GM23248 (cell line): ENCODE measurements at regions not wholly inside any gene's neighbourhood (a gene's known extent, or its start where the extent isn't known, plus 50 kb on each side); places are given as distances from the start of the nearest gene placed in this dataset.

Experiments used
- DNase-seq: peaks from one replicate; pipeline ENCODE4 v3.0.0-alpha.2; 2015
- H2AFZ ChIP-seq: fragments of 200-600 bp; sonication (generic); 2 replicates; pipeline ENCODE4 v1.6.1; 2016; ENCODE audit warnings: antibody characterized with exemption
- H3F3A ChIP-seq: fragments of 200-600 bp; sonication (generic); 2 replicates; pipeline ENCODE4 v1.6.1; 2016; ENCODE audit warnings: mild to moderate bottlenecking, antibody characterized with exemption, mixed run types; ENCODE audit not compliant: insufficient read depth
- H3K27ac ChIP-seq: fragments of 200-600 bp; sonication (generic); 2 replicates; pipeline ENCODE4 v1.5.1; 2016; ENCODE audit warnings: mild to moderate bottlenecking
- H3K27me3 ChIP-seq: fragments of 200-600 bp; sonication (generic); replicated peaks from 2 replicates; pipeline ENCODE4 v1.6.1; 2016; ENCODE audit warnings: mild to moderate bottlenecking; ENCODE audit not compliant: insufficient read depth
- H3K36me3 ChIP-seq: fragments of 200-600 bp; sonication (generic); 2 replicates; pipeline ENCODE4 v1.6.1; 2016; ENCODE audit warnings: low read depth, mild to moderate bottlenecking
- H3K4me1 ChIP-seq: fragments of 200-600 bp; sonication (generic); 2 replicates; pipeline ENCODE4 v1.6.1; 2016; ENCODE audit warnings: mild to moderate bottlenecking; ENCODE audit not compliant: insufficient read depth
- H3K4me2 ChIP-seq: fragments of 200-600 bp; sonication (generic); one replicate; pipeline ENCODE4 v1.6.1; 2016; ENCODE audit warnings: mild to moderate bottlenecking; ENCODE audit not compliant: unreplicated experiment
- H3K4me3 ChIP-seq: fragments of 200-600 bp; sonication (generic); 2 replicates; pipeline ENCODE4 v1.5.1; 2016; ENCODE audit warnings: mild to moderate bottlenecking
- H3K79me2 ChIP-seq: fragments of 200-600 bp; sonication (generic); 2 replicates; pipeline ENCODE4 v1.6.1; 2016; ENCODE audit warnings: mild to moderate bottlenecking; ENCODE audit not compliant: insufficient read depth
- H3K9ac ChIP-seq: fragments of 200-600 bp; sonication (generic); 2 replicates; pipeline ENCODE4 v1.6.1; 2016; ENCODE audit warnings: mild to moderate bottlenecking
- H3K9me2 ChIP-seq: fragments of 200-600 bp; sonication (generic); 2 replicates; pipeline ENCODE4 v1.6.1; 2016; ENCODE audit warnings: mixed run types, mild to moderate bottlenecking, moderate library complexity; ENCODE audit not compliant: insufficient read depth
- H3K9me3 ChIP-seq: fragments of 200-600 bp; sonication (generic); one replicate; pipeline ENCODE4 v1.6.1; 2017; ENCODE audit warnings: low read depth
- H4K20me1 ChIP-seq: fragments of 200-600 bp; sonication (generic); 2 replicates; pipeline ENCODE4 v1.6.0; 2016; ENCODE audit not compliant: insufficient read depth
- EZH2 ChIP-seq: fragments of 200-600 bp; sonication (generic); IDR thresholded peaks from 2 replicates; pipeline ENCODE4 v1.6.1; 2018; ENCODE audit warnings: antibody characterized with exemption, mild to moderate bottlenecking; ENCODE audit not compliant: insufficient read depth, poor library complexity, severe bottlenecking
- EZH2phosphoT487 ChIP-seq: fragments of 200-600 bp; sonication (generic); IDR thresholded peaks from 2 replicates; pipeline ENCODE4 v1.6.1; 2018; ENCODE audit warnings: antibody characterized with exemption, moderate library complexity, mild to moderate bottlenecking, low read depth; ENCODE audit not compliant: insufficient read depth
- WGBS, 2 experiments: methylation state at CpG; one replicate each; pipeline ENCODE4 v1.1.6; 2015 to 2017; ENCODE audit warnings: low lambda C conversion rate in 2 of 2, low coverage in 1 of 2; ENCODE audit errors: missing lambda C conversion rate in 2 of 2; 5-methylcytosine and 5-hydroxymethylcytosine counted together
- in situ Hi-C: fragments of 300-500 bp; cut with MboI; formaldehyde crosslinking; loops from 2 replicates; pipeline ENCODE4 v1.15.0; 2020

GRCh38 chr12:5185435-5186069 lies 141.9 kb downstream of the KCNA5 start:
- Histone ChIP-seq H3K4me1 (no peaks in the 10 kb centered on the region), H3K4me2 (peak overlapping the region; percentile 56), H2AFZ (peak overlapping the region; percentile 67), H3K4me3 (peak overlapping the region; percentile 50), H3K36me3 (no peaks in the 10 kb centered on the region), H3F3A (no peaks in the 10 kb centered on the region), H3K27me3 (no peaks in the 10 kb centered on the region), H3K9me3 (no peaks in the 10 kb centered on the region), H3K79me2 (no peaks in the 10 kb centered on the region), H4K20me1 (no peaks in the 10 kb centered on the region), H3K27ac (no peak overlapping the region), H3K9me2 (no peaks in the 10 kb centered on the region), H3K9ac (no peak overlapping the region; the same call in 1 of the 2 replicates)
- WGBS, 2 experiments = 12 to 20% methylated on average over 8 of the region's 8 CpGs
- peak; percentile 23 for DNase-seq
- TF ChIP-seq EZH2 = no peak
- no peak for TF ChIP-seq EZH2phosphoT487
- in situ Hi-C loops = loop anchor here (25.0 kb wide), 1 partner anchor 252 kb away; the partner anchor contains the start of gene NTF3

GRCh38 chr12:5186715-5187114 lies 143.0 kb downstream of the KCNA5 start:
- H3K27me3 ChIP-seq = no peaks in the 10 kb centered on the region
- no peaks in the 10 kb centered on the region for H3F3A ChIP-seq
- H3K4me2 ChIP-seq = no peak overlapping the region
- no peaks in the 10 kb centered on the region for H3K79me2 ChIP-seq
- H4K20me1 ChIP-seq = no peaks in the 10 kb centered on the region
- no peak overlapping the region for H2AFZ ChIP-seq
- no peak for TF ChIP-seq EZH2
- no peak for TF ChIP-seq EZH2phosphoT487
- 52 to 61% methylated on average over 4 of the region's 4 CpGs for WGBS, 2 experiments
- H3K4me3 ChIP-seq = no peak overlapping the region
- H3K36me3 ChIP-seq = no peaks in the 10 kb centered on the region
- in situ Hi-C loops = loop anchor here (25.0 kb wide), 1 partner anchor 251 kb away; the partner anchor contains the start of gene NTF3
- no peaks in the 10 kb centered on the region for H3K4me1 ChIP-seq
- H3K9me2 ChIP-seq = no peaks in the 10 kb centered on the region
- H3K27ac ChIP-seq = no peak overlapping the region
- no peak for DNase-seq
- no peaks in the 10 kb centered on the region for H3K9me3 ChIP-seq
- H3K9ac ChIP-seq = no peak overlapping the region

GRCh38 chr12:5187136-5187535 lies 143.5 kb downstream of the KCNA5 start:
- in situ Hi-C loops = loop anchor here (25.0 kb wide), 1 partner anchor 250 kb away; the partner anchor contains the start of gene NTF3
- WGBS, 2 experiments = 94 to 97% methylated on average over 2 of the region's 2 CpGs
- H3K36me3 ChIP-seq = no peaks in the 10 kb centered on the region

GRCh38 chr12:5188472-5188871 lies 144.8 kb downstream of the KCNA5 start:
- H3K36me3 ChIP-seq = no peaks in the 10 kb centered on the region
- in situ Hi-C loops = loop anchor here (25.0 kb wide), 1 partner anchor 249 kb away; the partner anchor contains the start of gene NTF3
- no peaks in the 10 kb centered on the region for H3K9me3 ChIP-seq
- H2AFZ ChIP-seq = no peak overlapping the region
- no peak for DNase-seq
- H3K4me2 ChIP-seq = no peak overlapping the region
- no peak overlapping the region for H3K27ac ChIP-seq
- H3K9me2 ChIP-seq = no peaks in the 10 kb centered on the region
- H3F3A ChIP-seq = no peaks in the 10 kb centered on the region
- WGBS, 2 experiments = 39 to 54% methylated on average over 4 of the region's 4 CpGs
- no peaks in the 10 kb centered on the region for H3K4me1 ChIP-seq
- no peak for TF ChIP-seq EZH2phosphoT487
- TF ChIP-seq EZH2 = no peak
- no peaks in the 10 kb centered on the region for H3K79me2 ChIP-seq
- H3K27me3 ChIP-seq = no peaks in the 10 kb centered on the region
- no peak overlapping the region for H3K9ac ChIP-seq
- H4K20me1 ChIP-seq = no peaks in the 10 kb centered on the region
- H3K4me3 ChIP-seq = no peak overlapping the region

More at GRCh38 chr12:5187136-5187535, 143.5 kb downstream of the KCNA5 start:
- H3K4me2 ChIP-seq = no peak overlapping the region
- no peak overlapping the region for H3K9ac ChIP-seq
- no peaks in the 10 kb centered on the region for H4K20me1 ChIP-seq
- no peaks in the 10 kb centered on the region for H3F3A ChIP-seq
- no peak overlapping the region for H2AFZ ChIP-seq
- no peak overlapping the region for H3K27ac ChIP-seq
- H3K9me3 ChIP-seq = no peaks in the 10 kb centered on the region
- DNase-seq = no peak
- H3K4me1 ChIP-seq = no peaks in the 10 kb centered on the region
- H3K27me3 ChIP-seq = no peaks in the 10 kb centered on the region
- no peaks in the 10 kb centered on the region for H3K9me2 ChIP-seq
- H3K4me3 ChIP-seq = no peak overlapping the region
- H3K79me2 ChIP-seq = no peaks in the 10 kb centered on the region
- TF ChIP-seq EZH2phosphoT487 (no peak), EZH2 (no peak)
